HepG2 (cell line): ENCODE measurements at regions not wholly inside any gene's neighbourhood (a gene's known extent, or its start where the extent isn't known, plus 50 kb on each side); places are given as distances from the start of the nearest gene placed in this dataset.

Experiments
- EZH2 ChIP-seq: conservative IDR thresholded peaks from 2 replicates; pipeline ENCODE4 v1.6.1; 2012; ENCODE audit warnings: mild to moderate bottlenecking, low read depth, low read length, moderate library complexity
- FOXM1 ChIP-seq: sonication (generic); formaldehyde crosslinking; IDR thresholded peaks from 2 replicates; pipeline ENCODE4 v1.5.0; 2020; ENCODE audit warnings: missing genetic modification reagents
- NFE2L2 ChIP-seq: fragments of 150-350 bp; IDR thresholded peaks from 2 replicates; pipeline ENCODE4 v1.6.1; 2014; ENCODE audit warnings: low read length
- NFYB ChIP-seq: sonication (generic); formaldehyde crosslinking; IDR thresholded peaks from 2 replicates; pipeline ENCODE4 v1.4.0; 2020; ENCODE audit warnings: missing genetic modification reagents
- NRL ChIP-seq: sonication (generic); formaldehyde crosslinking; IDR thresholded peaks from 2 replicates; pipeline ENCODE4 v1.5.0; 2020; ENCODE audit warnings: missing genetic modification reagents, mild to moderate bottlenecking, moderate library complexity, borderline replicate concordance
- POGZ ChIP-seq: sonication (generic); formaldehyde crosslinking; IDR thresholded peaks from 2 replicates; pipeline ENCODE4 v1.4.0; 2020; ENCODE audit warnings: mild to moderate bottlenecking, missing genetic modification reagents
- SIX4 ChIP-seq: sonication (generic); formaldehyde crosslinking; IDR thresholded peaks from 2 replicates; pipeline ENCODE4 v1.4.0; 2020; ENCODE audit warnings: missing genetic modification reagents
- SNRNP70 ChIP-seq: fragments of 200-400 bp; formaldehyde crosslinking; IDR thresholded peaks from 2 replicates; pipeline ENCODE4 v1.6.1; 2017; ENCODE audit warnings: mild to moderate bottlenecking, low read depth, low read length, moderate library complexity
- SP140L ChIP-seq: sonication (generic); formaldehyde crosslinking; IDR thresholded peaks from 2 replicates; pipeline ENCODE4 v1.4.0; 2020; ENCODE audit warnings: missing genetic modification reagents, borderline replicate concordance
- ZBTB1 ChIP-seq: sonication (generic); formaldehyde crosslinking; IDR thresholded peaks from 2 replicates; pipeline ENCODE4 v1.4.0; 2020; ENCODE audit warnings: missing genetic modification reagents, borderline replicate concordance
- ZNF614 ChIP-seq: IDR thresholded peaks from 2 replicates; pipeline ENCODE4 v1.6.1; 2018; ENCODE audit warnings: missing biosample characterization, missing genetic modification reagents, inconsistent platforms, borderline replicate concordance
- ZNF841 ChIP-seq: sonication (generic); formaldehyde crosslinking; IDR thresholded peaks from 2 replicates; pipeline ENCODE4 v1.8.1; 2023; ENCODE audit warnings: missing genetic modification reagents, borderline replicate concordance
- TF ChIP-seq, protein P1 (sequence below): IDR thresholded peaks from 2 replicates; pipeline ENCODE4 v1.6.1; 2012; ENCODE audit warnings: inconsistent platforms
- TF ChIP-seq, protein P2 (sequence below): IDR thresholded peaks from 2 replicates; pipeline ENCODE4 v1.6.1; 2016; ENCODE audit warnings: low read depth, missing genetic modification reagents, missing compliant biosample characterization
- TF ChIP-seq, protein P3 (sequence below): sonication (generic); formaldehyde crosslinking; IDR thresholded peaks from 2 replicates; pipeline ENCODE4 v1.4.0; 2020; ENCODE audit warnings: missing genetic modification reagents
- TF ChIP-seq, protein P4 (sequence below), 2 experiments: sonication (generic) in 1 of 2; formaldehyde crosslinking in 1 of 2; IDR thresholded peaks; 2 replicates each; pipeline versions ENCODE4 v1.4.0 to v1.6.1; 2016 to 2020; ENCODE audit warnings: borderline replicate concordance in 1 of 2, low read depth in 1 of 2, mild to moderate bottlenecking in 1 of 2, missing genetic modification reagents in 1 of 2
- TF ChIP-seq, protein P5 (sequence below): sonication (generic); formaldehyde crosslinking; IDR thresholded peaks from 2 replicates; pipeline ENCODE4 v1.9.0; 2022; ENCODE audit warnings: low read depth, missing genetic modification reagents

DNA sequence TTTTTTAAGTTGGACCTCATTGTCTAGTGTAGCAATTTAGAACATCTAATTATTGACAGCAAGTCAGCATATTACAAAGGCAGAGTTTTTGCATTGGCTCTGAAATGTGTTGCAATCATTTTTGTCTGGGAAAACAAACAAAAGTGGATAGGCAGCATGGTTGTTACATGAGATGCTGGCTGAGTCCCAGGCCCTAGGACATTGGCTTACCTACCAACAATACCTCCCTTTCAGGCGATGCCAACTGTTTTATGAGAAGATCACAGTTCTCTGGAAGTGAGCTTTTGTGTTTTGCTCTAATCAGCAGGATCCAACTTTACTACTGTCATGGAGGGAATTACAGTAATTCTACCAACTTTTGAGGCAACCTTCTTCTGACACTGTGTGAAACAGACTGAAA is 71.5 kb upstream of the CXADR start (continued):
- TF ChIP-seq, protein P1, sequence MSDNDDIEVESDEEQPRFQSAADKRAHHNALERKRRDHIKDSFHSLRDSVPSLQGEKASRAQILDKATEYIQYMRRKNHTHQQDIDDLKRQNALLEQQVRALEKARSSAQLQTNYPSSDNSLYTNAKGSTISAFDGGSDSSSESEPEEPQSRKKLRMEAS: peak; percentile 80
- TF ChIP-seq EZH2 (no peak), SP140L (CRISPR knock-in tag) (no peak), ZNF614 (CRISPR knock-in tag) (peak; percentile 77; the same call in 1 of the 2 replicates), POGZ (CRISPR knock-in tag) (peak; percentile 44; the same call in 1 of the 2 replicates), SIX4 (CRISPR knock-in tag) (peak; percentile 74), NRL (no peak), SNRNP70 (no peak), NFE2L2 (peak; percentile 10; the same call in 1 of the 2 replicates), FOXM1 (CRISPR knock-in tag) (no peak), NFYB (no peak), ZBTB1 (CRISPR knock-in tag) (no peak), ZNF841 (CRISPR knock-in tag) (no peak)
- TF ChIP-seq, protein P2, sequence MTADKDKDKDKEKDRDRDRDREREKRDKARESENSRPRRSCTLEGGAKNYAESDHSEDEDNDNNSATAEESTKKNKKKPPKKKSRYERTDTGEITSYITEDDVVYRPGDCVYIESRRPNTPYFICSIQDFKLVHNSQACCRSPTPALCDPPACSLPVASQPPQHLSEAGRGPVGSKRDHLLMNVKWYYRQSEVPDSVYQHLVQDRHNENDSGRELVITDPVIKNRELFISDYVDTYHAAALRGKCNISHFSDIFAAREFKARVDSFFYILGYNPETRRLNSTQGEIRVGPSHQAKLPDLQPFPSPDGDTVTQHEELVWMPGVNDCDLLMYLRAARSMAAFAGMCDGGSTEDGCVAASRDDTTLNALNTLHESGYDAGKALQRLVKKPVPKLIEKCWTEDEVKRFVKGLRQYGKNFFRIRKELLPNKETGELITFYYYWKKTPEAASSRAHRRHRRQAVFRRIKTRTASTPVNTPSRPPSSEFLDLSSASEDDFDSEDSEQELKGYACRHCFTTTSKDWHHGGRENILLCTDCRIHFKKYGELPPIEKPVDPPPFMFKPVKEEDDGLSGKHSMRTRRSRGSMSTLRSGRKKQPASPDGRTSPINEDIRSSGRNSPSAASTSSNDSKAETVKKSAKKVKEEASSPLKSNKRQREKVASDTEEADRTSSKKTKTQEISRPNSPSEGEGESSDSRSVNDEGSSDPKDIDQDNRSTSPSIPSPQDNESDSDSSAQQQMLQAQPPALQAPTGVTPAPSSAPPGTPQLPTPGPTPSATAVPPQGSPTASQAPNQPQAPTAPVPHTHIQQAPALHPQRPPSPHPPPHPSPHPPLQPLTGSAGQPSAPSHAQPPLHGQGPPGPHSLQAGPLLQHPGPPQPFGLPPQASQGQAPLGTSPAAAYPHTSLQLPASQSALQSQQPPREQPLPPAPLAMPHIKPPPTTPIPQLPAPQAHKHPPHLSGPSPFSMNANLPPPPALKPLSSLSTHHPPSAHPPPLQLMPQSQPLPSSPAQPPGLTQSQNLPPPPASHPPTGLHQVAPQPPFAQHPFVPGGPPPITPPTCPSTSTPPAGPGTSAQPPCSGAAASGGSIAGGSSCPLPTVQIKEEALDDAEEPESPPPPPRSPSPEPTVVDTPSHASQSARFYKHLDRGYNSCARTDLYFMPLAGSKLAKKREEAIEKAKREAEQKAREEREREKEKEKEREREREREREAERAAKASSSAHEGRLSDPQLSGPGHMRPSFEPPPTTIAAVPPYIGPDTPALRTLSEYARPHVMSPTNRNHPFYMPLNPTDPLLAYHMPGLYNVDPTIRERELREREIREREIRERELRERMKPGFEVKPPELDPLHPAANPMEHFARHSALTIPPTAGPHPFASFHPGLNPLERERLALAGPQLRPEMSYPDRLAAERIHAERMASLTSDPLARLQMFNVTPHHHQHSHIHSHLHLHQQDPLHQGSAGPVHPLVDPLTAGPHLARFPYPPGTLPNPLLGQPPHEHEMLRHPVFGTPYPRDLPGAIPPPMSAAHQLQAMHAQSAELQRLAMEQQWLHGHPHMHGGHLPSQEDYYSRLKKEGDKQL (CRISPR knock-in tag): 0 out of 2 replicates have a peak, but pooled peaks have one; percentile 19
- TF ChIP-seq, protein P3, sequence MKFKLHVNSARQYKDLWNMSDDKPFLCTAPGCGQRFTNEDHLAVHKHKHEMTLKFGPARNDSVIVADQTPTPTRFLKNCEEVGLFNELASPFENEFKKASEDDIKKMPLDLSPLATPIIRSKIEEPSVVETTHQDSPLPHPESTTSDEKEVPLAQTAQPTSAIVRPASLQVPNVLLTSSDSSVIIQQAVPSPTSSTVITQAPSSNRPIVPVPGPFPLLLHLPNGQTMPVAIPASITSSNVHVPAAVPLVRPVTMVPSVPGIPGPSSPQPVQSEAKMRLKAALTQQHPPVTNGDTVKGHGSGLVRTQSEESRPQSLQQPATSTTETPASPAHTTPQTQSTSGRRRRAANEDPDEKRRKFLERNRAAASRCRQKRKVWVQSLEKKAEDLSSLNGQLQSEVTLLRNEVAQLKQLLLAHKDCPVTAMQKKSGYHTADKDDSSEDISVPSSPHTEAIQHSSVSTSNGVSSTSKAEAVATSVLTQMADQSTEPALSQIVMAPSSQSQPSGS (CRISPR knock-in tag): peak; percentile 54; the same call in 1 of the 2 replicates
- TF ChIP-seq, protein P4, sequence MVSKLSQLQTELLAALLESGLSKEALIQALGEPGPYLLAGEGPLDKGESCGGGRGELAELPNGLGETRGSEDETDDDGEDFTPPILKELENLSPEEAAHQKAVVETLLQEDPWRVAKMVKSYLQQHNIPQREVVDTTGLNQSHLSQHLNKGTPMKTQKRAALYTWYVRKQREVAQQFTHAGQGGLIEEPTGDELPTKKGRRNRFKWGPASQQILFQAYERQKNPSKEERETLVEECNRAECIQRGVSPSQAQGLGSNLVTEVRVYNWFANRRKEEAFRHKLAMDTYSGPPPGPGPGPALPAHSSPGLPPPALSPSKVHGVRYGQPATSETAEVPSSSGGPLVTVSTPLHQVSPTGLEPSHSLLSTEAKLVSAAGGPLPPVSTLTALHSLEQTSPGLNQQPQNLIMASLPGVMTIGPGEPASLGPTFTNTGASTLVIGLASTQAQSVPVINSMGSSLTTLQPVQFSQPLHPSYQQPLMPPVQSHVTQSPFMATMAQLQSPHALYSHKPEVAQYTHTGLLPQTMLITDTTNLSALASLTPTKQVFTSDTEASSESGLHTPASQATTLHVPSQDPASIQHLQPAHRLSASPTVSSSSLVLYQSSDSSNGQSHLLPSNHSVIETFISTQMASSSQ (IDR thresholded peaks at IDR 0.05; ENCODE audit: low read depth): no peak; the same call in 1 of the 2 replicates
- TF ChIP-seq, protein P4 (CRISPR knock-in tag; IDR thresholded peaks at IDR 0.05; ENCODE audit: borderline replicate concordance): 0 out of 2 replicates have a peak, but pooled peaks have one; percentile 39
- TF ChIP-seq, protein P5, sequence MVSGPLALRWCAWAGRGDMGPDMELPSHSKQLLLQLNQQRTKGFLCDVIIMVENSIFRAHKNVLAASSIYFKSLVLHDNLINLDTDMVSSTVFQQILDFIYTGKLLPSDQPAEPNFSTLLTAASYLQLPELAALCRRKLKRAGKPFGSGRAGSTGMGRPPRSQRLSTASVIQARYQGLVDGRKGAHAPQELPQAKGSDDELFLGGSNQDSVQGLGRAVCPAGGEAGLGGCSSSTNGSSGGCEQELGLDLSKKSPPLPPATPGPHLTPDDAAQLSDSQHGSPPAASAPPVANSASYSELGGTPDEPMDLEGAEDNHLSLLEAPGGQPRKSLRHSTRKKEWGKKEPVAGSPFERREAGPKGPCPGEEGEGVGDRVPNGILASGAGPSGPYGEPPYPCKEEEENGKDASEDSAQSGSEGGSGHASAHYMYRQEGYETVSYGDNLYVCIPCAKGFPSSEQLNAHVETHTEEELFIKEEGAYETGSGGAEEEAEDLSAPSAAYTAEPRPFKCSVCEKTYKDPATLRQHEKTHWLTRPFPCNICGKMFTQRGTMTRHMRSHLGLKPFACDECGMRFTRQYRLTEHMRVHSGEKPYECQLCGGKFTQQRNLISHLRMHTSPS (CRISPR knock-in tag): 0 out of 2 replicates have a peak, but pooled peaks have one; percentile 23
